GM18526 (cell line): ENCODE measurements at regions not wholly inside any gene's neighbourhood (a gene's known extent, or its start where the extent isn't known, plus 50 kb on each side); places are given as distances from the start of the nearest gene placed in this dataset.
A peak's percentile ranks its signal among the peaks of the same experiment; 100 is the strongest.

Experiments used
- POLR2A ChIP-seq: IDR thresholded peaks from 3 replicates; pipeline ENCODE4 v1.6.1; 2011; ENCODE audit not compliant: insufficient read length; ENCODE audit errors: extremely low read depth

- TF ChIP-seq POLR2A = no peak
Measured at GRCh38 chr6:167689278-167689677, 137.4 kb upstream of the AFDN start.

GRCh38 chr6:167689751-167690150 lies 137.0 kb upstream of the AFDN start:
- no peak for TF ChIP-seq POLR2A

- TF ChIP-seq POLR2A = no peak
Measured at GRCh38 chr6:167690931-167691330, 135.8 kb upstream of the AFDN start.

GRCh38 chr6:167691533-167692312 lies 135.0 kb upstream of the AFDN start:
- TF ChIP-seq POLR2A = no peak

DNA sequence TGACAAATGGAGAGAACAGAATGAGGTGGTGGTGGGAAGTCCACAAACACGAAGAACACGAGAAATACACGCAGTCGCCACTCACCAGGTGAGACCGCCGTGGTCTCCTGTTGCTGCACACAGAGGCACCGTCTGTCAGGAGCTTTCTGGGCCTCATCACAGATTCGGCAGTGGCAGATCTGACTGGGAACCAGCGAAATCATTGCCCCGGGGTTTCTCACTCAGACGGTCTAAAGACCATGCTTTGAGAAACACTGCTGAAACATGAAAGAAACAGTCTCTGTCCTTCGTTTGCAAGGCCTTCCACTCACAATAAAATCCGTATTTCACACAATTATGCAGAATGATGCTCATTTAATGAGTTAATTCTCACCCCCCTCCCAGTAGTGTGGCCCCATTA lies 130.9 kb upstream of the AFDN start:
- no peak for TF ChIP-seq POLR2A

DNA sequence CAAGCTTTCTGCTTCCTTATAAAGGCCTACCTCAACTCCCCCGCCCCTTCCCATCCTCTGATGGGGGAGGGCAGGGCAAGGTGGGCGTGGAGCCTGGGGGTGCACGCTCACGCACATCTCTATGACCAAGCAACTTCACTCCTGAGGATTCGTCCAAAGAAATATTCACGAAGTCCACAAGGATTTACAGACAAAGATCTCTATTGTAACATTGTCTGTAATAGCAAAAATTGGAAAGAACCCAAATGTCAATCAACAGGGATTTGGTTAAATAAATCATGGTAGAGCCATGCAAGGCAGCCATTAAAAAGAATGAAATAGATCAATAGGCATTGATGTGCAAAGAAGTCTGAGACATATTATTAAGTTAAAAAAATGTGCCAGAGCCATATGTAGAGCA lies 130.4 kb upstream of the AFDN start:
- no peak for TF ChIP-seq POLR2A

DNA sequence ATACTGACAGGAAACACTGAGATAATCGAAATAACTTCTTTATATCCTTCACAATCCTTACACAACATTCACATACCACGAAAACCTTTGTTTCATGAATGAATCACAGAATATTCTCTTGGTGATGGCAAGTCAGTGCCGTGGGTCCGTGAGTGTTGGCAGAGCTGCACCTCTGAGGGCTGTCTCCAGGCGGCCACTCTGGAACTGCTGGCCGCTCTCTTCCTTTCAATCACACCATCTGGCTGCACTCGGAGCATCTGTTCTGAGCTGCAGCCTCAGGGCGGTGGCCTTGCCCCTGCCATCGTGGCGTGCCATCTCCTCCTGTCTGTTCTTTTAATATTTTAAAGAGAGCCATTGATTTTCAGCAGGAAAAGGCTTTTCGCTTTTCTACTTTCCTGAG lies 129.4 kb upstream of the AFDN start:
- TF ChIP-seq POLR2A = no peak

DNA sequence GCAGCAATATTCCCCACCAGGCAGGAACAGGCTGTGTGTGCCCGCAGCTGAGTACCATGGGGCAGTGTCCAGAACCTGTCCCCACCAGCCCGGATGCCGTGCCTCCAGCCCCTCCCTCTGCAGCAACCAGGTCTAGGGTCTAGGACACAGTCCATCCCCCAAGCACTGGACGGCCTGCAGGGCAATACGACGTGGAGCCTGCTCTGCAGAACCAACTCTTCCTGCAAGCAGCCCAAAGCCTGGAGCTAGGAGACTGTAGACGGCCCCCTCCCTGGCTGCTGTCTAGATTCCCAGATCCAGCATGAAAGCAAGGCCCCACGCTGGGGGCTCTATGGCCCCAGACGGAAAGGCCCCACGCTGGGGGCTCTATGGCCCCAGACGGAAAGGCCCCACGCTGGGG lies 128.2 kb upstream of the AFDN start:
- TF ChIP-seq POLR2A = no peak

DNA sequence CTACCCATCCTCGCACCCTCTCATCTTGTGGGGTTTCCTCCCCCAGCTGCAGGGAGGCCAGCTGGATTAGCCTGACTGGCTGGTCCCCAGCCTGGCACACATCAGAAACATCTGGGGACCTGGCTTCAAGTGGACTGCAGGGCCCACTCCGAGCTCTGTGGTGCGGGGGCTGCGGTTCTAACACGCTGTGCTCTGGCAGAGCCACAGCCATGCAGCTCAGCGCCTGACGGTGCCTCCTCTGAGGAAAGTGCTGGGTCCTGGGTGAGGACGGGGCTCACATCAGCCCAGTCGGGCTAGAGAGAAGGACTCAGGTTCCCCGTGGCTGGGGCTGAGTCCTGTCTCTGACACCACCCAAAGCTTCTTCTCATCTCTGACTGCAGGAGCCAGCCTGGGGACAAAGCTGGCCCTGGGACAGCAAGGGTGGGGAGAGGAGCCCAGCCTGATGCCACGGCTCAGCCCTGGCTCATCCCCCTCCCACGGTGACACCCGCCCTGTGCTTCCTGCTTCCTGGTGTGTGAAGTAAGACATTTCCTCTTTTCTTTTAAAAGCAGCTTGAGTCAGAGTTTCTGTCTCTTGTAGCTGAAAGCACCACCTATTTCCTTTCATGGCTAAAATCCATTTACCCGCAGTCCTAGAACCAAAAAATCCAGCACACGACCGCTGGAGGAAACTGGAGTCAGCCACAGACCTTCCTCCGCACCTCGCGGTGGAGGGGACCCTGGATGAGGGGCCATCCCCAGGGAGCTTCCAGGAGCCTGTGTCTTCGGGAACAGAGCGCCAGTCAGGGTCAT lies 127.4 kb upstream of the AFDN start:
- peak; percentile 45 for TF ChIP-seq POLR2A

DNA sequence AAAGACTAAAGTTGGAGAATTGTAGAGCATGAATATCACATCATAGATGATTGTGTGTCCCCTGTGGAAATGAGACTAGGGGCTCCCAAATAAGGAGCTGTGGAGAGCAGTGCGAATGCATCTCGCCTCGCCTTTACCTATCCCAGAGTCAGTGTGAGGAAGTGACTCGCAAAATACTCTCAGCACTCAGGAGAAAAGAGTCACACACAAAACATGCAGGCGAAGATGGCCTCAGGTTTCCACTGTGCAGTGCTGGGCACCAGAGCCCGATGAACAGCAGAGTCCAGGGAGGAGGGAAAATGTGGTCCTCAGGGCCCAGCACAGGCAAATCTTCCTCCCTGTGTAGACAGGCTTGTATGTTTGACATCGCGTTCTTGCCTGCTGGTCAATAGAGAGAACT lies 126.5 kb upstream of the AFDN start:
- no peak for TF ChIP-seq POLR2A

GRCh38 chr6:167701010-167701409 lies 125.7 kb upstream of the AFDN start:
- TF ChIP-seq POLR2A = no peak

- no peak for TF ChIP-seq POLR2A
Measured at GRCh38 chr6:167702241-167702827, 124.4 kb upstream of the AFDN start.

- TF ChIP-seq POLR2A = no peak
Measured at GRCh38 chr6:167703347-167703746, 123.4 kb upstream of the AFDN start.

DNA sequence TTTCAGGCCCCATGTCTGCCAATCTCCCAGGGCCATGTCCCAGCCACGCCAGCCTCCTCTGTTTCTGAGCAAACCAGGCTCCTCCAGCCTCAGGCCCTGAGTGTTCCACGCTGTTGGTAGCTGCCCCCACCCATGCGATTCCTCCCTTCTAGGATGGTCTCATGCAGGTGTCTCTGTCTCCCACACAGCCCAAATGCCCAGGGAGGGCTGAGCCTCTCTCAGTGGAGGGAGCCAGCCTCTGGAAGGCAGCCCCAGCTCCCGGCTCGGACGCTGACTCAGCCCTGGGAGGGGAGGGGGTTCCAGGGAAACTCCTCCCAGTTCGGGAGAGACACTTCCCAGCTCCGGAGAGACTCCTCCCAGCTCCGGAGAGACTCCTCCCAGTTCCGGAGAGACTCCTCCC lies 122.9 kb upstream of the AFDN start:
- TF ChIP-seq POLR2A = no peak

DNA sequence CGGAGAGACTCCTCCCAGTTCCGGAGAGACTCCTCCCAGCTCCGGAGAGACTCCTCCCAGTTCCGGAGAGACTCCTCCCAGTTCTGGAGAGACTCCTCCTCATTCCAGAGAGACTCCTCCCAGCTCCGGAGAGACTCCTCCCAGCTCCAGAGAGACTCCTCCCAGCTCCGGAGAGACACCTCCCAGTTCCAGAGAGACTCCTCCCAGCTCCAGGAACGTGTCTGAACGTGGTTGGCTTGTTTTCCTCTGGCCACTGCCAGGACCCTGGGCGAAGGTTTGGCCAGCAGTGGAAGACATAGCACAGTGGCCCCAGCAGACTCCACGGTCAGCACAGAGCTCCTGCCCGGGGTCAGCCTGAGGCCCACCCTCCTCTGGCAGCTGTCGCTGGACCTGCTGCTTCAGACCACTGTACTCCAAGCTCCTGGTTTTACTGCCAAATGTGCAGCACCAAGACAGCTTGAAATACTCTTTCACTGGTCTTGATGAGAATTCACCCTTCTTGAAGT lies 122.3 kb upstream of the AFDN start:
- no peak for TF ChIP-seq POLR2A

DNA sequence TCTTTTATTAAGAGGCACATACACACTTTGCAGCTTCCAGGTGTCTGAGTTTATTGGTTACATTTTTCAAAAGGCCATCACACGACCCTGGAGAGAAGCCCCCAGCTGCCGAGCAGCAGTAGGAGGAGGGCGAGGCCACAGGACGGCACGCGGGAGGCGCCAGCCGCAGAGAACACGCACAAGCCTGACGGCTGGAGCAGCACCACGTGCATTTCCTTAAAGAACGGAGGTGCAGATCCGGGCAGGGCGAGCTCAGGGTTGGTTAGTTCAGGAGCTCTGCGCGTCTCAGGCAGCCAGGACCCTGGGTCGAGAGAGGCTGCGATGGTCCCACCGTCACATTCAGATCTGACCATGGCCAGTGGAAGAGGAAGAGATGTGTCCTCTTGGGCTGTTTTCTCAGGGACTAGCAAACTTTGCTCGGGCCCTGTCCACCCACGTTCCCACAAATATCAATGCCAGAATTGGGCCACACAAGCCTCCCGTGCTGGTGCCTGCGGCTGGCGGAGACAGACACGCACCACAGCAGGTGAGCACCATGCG lies 121.4 kb upstream of the AFDN start:
- no peak for TF ChIP-seq POLR2A
